C1 segment of cervical spinal cord (tissue), 14 donors: ENCODE measurements at regions not wholly inside any gene's neighbourhood (a gene's known extent, or its start where the extent isn't known, plus 50 kb on each side); places are given as distances from the start of the nearest gene placed in this dataset.
"Not testable (repeated sequence)": the region's sequence is repeated elsewhere in the genome, so short reads cannot be mapped to it uniquely, and the experiment has no call there.

ENCODE experiments used
- DNase-seq, 14 donors: peaks; one replicate each; lab custom pipeline; 2025; lab: John Stamatoyannopoulos, UW

- not testable (repeated sequence) for DNase-seq
These were observed 225.2 kb downstream of the NPHP4 start for GRCh38 chr1:5766996-5767395.

- DNase-seq = no peak
These were observed 226.0 kb downstream of the NPHP4 start for GRCh38 chr1:5765997-5766913.

DNA sequence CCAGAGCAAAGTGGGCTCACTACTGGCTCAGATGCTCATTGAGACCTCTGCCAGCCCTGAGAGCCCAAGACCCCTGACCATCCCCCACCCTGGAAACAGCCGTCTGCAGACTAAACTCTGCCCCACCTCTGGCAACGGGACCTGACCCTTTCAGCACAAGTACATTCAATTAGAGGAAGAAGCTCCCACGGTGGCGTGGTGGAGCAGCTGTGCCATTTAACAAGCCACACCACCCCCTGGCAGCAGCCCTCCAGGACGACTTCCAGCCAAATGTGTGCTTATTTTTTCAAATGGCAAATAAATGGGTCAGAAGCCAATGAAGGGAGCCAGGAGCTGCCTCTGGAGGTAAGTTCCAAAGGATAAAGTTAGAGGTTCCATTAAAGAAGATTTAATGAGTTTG, 226.7 kb downstream of the NPHP4 start:
- no peak for DNase-seq

GRCh38 chr1:5764959-5765358, 227.3 kb downstream of the NPHP4 start:
- DNase-seq = no peak

GRCh38 chr1:5764464-5764863, 227.8 kb downstream of the NPHP4 start:
- DNase-seq = no peak

DNA sequence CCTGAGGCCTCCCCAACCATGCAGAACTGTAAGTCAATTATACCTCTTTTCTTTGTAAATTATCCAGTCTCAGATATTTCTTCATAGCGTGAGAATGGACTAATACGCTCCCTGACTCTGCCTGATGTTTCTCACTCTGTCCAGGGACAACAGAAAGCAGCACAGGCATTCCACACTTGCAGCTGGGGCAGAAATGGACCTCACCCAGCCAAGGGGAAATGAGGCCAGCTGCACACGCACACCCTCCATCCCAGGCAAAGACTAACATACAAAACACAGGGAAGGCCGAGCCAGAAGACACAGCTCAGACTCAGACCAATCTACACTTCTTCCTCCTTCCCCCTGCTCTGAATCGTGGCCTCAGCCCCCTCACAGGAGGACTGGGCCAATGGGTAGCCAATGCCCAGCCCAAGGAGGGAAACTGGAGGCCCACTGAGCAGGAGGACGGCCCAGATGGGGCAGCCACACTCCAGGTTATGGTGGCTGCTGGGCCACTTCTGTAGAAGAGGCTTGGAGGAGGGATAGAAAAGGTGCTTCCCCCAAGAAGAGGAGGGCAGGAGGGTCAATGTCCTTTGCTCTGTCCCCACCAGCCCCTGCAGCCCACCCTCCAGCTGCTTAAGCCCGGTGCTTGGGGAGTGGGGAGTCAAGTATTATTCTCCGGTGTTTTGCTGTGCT, 228.4 kb downstream of the NPHP4 start:
- no peak for DNase-seq

GRCh38 chr1:5758859-5759578, 233.2 kb downstream of the NPHP4 start:
- no peak for DNase-seq

DNA sequence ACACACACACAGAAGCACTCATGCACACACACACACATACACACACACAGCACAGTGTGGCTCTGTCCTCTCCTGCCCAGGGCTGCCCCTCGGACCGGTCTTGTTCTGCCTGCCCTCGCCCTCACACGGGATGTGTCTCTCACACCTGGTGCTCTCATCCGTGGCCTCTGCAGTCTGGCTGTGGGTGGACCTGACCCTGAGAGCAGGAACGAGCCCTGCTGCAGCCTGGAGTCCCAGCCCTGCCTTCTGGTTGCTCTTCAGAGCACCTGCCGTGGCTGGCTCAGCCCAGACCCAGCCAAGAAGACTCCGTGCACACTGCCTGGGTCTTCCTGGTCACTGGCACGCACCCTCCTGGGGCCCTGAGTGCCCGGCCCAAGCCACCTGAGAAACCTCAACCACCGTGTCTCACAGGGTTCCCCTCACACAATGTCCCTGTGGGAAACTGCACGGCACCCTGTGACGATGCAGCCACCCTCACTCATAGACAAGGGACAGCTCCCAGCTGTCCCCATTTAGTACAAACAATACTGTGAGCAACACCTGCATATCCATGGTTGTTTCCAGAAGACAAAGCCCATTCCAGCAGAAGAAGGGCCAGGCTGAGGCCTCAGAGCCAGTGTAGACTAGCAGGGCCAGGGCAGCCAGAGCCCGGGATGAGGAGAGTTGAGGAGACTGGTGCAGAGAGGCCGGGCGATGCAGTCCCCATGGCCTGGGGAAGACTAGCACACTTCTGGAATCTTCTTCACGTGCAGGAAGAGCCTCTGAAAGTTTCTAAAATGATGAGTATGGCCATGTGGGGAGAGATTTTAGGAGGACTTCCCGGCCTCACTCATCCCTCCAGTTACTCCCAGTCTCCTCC, 234.0 kb downstream of the NPHP4 start:
- DNase-seq = no peak

DNA sequence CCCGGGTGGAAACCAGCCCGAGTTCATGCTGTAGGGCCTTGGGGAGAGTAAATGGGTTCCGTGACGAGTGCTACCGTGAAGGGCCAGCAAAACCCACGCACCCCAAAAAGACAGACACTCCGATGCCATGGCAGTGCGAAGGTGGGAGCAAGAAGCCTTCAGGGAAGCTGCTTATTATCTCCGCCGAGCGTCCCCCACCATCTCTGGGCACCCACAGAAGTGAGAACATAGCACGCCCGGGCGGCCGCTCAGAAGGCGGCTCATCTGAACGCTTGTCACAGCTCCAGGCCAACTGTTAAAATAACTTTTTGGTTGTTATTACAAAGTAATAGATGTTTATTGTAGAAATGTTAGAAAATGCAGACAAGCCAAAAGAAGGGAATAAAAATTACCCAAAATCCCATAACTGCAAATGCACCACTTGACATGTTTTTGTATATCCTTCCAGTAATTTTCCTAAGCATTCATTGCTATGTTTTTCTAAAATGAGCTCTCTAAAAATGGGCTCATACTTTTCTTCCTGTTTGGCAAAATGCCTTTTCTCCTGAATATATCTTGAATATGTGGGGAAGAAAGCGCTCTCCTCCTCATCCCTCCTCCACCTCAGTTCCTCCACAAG, 234.9 kb downstream of the NPHP4 start:
- no peak for DNase-seq

DNA sequence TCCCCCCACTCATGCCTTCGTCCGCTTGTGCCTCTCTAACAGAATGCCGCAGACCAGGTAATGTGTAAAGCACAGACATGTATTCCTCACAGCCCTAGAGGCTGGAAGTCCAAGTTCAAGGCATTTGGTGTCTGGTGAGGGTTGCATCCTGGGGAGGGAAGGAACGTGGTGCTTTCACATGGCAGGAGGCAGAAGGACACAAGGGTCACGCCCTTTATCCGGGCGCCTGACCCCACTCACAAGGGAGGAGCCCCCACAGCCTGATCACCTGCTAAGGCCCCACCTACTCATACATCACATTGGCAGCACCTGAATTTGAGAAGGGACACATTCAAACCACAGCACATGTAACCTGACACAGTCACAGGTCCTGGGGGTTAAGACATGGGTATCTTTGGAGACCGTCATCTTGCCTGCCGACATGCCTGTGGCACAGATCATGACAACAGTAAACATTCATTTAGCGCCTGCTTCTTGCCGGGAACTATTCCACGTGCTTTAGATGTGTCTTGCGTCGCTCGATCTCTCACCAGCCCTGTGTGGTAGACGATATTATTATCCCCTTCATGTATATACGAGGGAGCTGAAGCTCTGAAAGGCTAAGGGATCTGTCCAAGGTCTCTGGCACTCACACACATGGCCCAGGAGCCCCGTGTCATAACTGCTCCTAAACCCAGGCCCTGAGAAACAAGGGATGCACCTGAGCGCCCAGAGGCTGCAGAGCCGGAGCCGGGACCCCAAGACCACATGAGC, 235.6 kb downstream of the NPHP4 start:
- DNase-seq = no peak

- DNase-seq = no peak
These were observed 236.6 kb downstream of the NPHP4 start for GRCh38 chr1:5755552-5756125.

DNA sequence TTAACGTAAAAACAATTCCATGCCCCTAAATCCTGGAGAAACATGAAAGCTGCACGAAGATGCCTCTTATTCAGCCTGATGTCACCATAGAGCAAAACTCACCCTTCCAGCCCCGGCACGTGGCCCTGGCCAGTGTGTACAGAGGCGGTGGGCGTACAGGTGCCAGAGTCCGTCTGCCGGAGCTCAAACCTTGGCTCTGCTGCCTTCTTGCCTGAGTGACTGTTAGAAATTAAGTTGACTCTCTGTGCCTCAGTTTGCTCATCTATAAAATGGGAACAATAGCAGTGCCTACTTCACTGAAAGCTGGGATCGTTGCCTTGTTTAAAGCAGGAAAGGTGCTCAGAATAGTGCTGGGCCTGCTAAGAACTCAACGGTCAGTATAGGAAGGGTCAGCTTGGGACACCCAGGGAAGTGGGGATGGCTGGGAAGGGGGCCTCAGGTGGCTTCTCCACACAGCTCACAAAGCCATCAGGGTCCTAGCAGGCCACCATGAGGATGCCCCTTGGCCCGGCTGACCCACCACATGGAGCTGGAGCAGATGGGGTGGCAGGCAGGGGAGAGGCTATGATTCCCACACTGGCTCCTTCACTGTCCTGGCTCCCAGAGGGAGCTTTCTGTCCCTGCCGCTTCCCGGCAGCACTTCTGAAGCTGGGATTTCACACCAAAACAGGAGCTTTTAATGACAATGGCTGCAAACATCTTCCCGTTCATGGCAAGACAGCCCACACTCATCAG, 237.2 kb downstream of the NPHP4 start:
- DNase-seq = no peak

GRCh38 chr1:5753549-5754421, 238.4 kb downstream of the NPHP4 start:
- no peak for DNase-seq

- no peak for DNase-seq
These were observed 239.3 kb downstream of the NPHP4 start for GRCh38 chr1:5752746-5753548.

DNA sequence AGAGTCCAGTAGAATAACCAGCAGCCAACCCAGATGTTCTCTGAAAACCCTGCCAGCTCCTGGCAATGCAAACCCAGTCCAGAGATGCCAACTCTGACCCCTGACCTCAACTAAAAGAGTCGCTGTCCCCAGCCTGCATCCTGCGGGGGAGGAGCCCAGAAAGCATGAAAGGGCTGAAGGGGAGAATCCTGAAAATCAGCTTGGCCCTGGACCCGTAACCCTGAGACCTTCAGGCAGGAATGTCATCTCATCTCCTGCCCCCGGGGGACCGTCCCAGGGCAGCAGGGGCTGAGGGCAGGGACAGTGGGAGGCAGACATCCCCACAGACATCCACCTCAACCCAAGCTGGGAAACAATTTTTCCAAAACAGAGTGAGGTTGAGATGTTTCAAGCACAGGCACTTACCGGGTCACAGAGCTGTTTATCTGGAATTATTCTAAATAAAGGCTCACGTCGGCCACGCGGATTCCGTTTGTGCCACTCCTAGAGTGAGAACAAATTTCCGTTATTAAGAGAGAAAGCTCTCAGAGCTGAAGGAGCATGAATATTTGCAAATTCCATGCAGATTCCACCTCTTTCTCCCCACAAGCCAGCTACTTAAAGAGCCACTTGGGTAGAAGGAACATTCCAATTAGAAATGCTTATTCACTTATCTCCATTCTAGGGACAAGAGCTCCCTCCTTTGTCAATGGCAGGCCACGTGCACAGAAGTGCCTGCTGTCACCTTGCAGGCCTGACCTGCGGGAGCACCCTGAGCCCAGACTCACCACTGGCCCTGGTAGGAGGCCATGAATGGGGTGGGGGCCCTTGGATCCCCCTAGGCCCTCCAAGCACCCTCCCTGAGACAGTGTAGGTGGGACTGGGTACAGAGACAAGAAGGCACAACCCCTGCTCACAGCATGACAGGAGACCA, 240.1 kb downstream of the NPHP4 start:
- DNase-seq = no peak

DNA sequence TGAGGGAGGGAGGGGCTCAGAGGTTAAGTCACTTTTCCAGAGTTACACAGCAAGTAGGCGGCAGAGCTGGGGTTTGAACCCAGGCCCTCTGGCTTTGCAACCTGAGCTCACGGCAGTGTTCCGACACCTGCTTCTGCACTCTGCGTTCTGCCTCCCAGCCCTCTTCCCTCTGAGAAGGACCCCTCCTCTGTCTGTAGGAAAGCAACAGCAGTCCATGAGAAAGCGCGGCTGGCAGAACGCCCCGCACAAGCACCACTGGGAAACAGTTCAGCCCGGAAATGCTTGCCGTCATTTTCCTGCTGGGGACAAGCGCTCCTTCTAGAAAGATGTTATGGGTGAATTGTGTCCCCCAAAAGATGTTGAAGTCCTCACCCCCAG, 241.1 kb downstream of the NPHP4 start:
- DNase-seq = no peak
